Fibroblast of peridontal ligament (primary cell): ENCODE measurements at regions not wholly inside any gene's neighbourhood (a gene's known extent, or its start where the extent isn't known, plus 50 kb on each side); places are given as distances from the start of the nearest gene placed in this dataset.

ENCODE experiments used
- DNase-seq: peaks from one replicate; pipeline ENCODE4 v3.0.0-alpha.2; 2010; ENCODE audit errors: extremely low read depth

- no peak for DNase-seq
These were observed 125.1 kb upstream of the FGGY start for GRCh38 chr1:59171788-59172187.

DNA sequence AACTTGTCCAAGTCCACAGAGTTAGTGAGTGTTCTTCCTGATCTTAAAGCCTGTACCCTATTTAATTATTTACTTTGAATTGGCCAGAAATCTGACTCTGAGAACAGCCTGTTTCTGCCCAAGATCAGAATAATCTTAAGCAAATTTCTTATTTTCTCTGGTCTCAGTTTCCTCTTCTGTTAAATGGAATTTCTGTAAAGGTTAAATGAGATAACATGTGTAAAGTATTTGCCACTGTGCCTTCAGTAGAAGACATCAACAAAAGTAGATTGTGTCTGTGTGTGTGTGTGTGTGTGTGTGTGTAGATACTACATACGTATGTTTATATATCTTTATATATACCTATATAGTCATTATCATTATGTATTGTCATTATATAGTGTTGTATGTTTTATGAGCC is 124.2 kb upstream of the FGGY start:
- DNase-seq = no peak

DNA sequence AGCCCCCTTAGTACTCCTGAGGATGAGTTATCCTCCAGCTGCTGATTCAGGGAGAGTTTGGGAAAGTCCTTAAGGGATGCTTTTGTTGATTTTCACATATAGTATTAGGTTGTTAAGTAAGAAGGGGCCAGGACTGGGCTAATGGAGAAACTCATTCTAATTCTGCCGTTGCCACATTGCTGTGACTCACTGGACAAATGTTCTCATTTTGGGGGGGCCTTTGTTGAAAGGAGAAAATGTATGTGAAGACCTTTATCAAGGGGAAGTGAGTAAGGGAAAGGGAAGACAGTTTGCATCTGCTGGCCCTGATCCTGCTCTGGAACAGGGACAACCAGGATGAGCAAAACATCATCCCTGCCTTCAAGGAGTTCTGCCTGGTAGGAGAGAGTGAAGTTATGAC is 123.2 kb upstream of the FGGY start:
- DNase-seq = peak; percentile 57

DNA sequence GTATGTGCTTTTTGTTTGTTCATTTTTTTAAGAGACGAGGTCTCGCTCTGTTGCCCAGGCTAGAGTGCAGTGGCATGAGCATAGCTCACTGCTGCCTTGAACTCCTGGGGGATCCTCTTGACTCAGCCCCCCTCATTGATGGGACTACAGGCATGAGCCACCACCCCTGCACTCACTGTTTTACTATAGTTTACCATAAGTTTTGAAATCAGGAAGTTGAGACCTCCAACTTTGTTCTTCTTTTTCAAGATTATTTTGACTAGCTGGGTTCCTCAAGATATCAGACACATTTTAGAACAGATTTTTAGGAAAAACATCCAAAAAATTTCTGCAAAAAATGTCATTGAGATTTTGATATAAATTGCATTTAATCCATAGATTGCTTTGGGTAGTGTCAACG is 120.4 kb upstream of the FGGY start:
- no peak for DNase-seq

GRCh38 chr1:59177756-59178155 is 119.1 kb upstream of the FGGY start:
- no peak for DNase-seq

DNA sequence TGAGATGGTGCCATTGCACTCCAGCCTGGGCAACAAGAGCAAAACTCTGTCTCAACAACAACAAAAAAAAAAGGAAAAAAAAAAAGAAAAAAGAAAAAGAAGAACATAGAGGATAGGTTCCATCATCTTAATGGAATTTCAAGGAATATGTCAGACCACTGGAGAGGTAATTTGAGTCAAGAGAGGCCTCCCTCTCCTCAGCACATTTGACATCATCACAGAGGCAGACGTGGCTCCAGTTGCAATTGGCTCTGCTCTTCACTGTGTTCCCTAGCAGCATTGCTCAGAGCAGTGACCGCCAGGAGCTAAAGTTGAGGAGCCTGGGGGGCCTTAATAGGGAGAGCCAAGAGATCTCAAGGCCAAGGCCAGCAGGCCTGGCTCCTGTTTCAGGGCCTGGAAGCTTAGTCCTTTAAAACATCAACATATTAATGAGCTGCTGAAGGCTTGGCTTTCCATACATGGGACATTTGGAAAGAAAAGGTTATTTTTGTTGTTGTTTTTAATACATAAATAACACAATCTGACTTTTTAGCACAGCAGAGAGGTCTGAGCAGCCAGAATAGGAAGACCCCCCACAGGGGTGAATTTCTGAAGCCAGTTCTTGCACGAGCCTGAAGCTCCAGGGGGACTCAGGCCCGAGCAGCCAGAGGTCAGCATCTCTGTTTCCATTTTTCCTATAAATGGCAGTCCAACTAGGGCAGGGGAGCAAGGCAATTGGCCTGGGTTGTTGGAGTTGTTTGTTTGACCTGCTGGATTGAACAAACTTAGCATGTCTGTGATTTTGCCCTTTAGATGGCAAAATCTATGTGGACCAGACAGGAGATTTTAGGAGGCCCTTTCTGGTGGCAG is 118.3 kb upstream of the FGGY start:
- DNase-seq = peak; percentile 68

- no peak for DNase-seq
These were observed 117.2 kb upstream of the FGGY start for GRCh38 chr1:59179673-59180072.

- DNase-seq = peak; percentile 69
These were observed 116.2 kb upstream of the FGGY start for GRCh38 chr1:59180735-59181134.

DNA sequence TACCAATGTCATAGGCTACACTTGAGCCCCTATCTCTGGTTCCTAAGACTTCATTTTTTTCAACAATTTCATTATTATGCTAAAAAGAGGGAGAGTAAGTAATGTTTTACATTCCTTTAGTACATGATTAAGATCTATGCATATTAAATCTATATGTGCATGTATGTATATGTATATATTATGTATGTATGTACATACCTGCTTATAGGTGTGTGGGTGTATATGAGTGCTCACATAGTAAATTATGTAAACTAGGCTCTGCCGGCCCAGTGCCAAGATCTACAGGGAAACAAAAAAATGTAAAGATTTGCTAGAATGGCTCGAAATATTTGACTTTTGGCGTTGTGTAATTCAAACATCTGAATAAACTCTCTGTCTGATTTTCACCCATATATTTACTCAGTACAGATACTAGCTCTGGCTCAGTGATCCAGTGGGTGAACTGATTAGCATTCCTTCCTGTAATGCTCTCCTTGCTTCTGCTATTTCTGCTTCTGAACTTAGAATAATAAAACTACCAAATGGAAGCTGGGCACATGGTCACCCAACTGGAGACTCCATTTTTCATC is 113.1 kb upstream of the FGGY start:
- no peak for DNase-seq

DNA sequence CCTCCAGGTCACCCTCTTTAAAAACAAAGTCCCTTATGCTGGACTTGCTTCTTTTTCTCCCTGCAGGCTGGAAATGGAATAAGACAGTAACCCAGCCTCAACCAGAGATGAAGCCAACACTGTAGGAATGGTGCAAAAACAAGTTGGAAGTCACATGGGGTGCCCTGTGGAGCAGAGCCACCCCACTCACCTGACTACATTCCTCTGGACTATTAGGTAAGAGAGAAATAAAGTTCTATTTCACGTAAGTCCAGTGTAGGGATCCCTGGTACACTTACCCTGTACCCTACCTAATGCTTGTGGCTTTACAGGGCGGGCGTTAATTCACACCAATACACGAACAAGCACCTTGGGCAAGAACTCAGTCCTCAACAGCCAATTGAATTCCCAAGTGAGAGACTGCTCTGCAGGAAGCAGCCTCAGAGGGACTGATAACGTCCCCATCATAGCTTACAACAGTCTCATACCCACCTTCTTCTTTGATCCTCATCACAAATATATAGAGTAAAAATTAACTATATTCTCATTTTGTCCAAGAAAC is 112.5 kb upstream of the FGGY start:
- no peak for DNase-seq

GRCh38 chr1:59185163-59185860 is 111.6 kb upstream of the FGGY start:
- DNase-seq = no peak

GRCh38 chr1:59186656-59187055 is 110.2 kb upstream of the FGGY start:
- peak; percentile 57 for DNase-seq

DNA sequence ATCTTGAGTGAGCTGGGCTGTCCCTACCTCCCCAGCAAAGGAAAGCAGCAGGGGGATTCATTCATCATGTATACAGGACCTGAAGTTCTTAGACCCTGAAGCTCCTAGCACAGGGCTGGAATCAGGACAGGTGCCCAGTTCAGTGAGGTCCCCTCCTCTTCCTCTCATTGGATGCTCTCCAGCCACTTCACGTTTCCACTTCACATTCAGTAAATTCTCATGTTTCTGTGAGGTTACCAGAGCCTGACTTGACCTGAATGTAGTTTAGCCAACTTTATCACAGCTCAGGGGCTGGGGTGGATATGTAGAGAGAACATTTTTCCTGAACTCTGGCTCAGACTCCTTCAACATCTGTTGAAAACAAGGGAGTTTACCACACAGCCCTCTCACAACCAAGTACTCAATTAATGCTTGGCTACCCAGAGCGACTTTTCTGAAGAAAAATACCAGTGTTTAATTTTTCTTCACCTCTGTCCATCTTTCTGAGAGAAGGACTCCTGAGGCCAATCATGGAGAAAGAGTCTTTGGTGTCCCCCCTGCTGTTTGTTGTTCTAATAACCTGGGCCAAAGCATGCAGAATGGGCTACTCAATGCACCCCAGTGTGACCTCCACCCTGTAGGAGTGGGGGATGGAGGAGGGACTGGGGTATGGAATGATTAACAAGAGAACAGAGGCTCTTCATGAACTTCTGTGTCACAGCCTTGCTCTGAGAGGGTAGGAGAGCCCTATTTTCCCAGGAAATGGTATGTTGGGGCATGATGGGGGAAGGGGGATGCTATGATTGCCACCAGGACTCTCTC is 108.3 kb upstream of the FGGY start:
- DNase-seq = no peak

DNA sequence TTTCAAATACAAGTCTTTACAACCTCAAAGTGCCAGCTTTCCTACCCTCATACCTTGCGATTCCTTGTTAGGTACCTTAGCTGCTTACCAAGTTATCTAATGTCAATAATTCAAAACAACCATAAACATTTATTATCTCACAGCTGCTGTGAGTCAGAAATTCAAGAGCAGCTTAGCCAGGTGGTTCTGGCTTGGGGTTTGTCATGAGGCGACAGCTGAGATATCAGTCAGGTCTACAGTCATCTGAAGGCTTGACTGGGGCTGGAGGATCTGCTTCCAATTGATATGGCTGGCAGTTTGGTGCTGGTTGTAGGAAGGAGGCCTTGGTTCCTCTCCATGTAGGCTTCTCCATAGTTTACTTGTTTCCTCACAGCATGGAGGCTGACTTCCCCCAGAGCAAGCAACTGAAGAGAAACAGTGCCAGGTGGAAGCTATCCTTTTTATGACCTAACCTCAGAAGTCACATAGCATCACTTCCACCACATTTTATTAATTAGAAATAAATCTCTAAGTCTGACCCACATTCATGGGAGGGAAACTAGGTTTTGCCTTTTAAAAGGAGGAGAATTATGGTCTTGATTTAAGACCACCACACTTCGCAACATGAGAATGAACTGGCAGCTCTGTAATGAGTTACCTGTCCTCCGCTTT is 103.3 kb upstream of the FGGY start:
- no peak for DNase-seq

DNA sequence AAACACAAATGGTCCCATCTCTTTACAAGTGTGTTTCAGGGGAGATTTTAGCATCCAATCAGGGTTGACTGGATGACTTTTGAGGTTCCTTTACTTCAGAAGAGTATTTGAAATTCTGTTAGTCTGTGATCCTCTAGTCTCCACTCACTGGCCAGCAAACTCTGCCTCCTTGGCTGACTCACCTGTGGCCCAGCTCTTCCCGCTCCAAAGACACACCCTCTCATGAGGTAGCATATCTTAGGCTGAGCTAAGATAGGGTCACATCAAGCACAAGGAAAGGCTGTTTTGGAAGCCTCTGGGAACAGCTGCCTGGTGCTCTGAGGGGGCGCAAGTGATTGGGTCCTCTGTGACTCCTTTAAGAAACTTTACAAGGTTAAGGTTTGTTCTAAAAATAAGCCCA is 102.3 kb upstream of the FGGY start:
- DNase-seq = no peak

GRCh38 chr1:59195151-59195550 is 101.7 kb upstream of the FGGY start:
- peak; percentile 28 for DNase-seq

DNA sequence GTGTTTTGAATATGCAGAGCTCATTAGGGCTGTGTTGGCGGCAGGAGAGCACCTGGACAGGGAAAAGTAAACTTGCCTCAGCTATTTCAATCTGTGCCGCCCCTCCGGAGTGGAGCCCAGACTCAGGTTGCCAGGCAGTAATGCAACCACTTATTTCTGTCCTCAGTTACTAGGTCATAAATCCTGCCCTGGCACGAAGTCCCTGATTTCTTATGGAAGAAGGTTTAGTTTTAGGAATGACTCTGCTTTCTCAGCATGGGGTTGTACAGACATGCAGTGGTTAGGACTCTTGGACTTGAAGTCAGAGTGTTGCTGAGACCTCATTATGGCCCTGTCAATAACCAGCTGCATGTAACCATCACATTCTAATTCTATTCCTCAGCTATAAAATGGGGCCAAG is 98.3 kb upstream of the FGGY start:
- DNase-seq = peak; percentile 66

GRCh38 chr1:59199147-59199546 is 97.7 kb upstream of the FGGY start:
- no peak for DNase-seq

GRCh38 chr1:59199719-59200376 is 97.0 kb upstream of the FGGY start:
- no peak for DNase-seq

DNA sequence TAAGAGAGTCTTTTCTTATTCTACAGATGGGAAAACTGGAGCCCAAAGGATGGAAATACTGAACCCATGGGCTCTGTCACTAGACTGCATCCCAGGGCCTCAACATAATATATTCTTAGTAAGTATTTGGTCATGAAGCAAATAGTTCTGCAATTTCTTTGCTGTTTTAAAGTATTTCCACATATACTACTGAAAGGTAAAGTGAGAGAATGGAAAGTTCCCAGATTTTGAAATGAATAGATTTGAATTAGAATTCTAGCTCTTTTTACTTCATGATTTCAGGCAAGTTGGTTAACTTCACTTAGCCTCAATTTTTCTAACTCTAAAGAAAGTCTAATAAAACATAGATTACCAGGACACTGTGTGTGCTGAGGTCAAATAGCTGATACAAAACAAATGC is 95.6 kb upstream of the FGGY start:
- DNase-seq = no peak

GRCh38 chr1:59202455-59202854 is 94.4 kb upstream of the FGGY start:
- no peak for DNase-seq
